ENCODE measurements at regions not wholly inside any gene's neighbourhood (a gene's known extent, or its start where the extent isn't known, plus 50 kb on each side); places are given as distances from the start of the nearest gene placed in this dataset.

- Histone ChIP-seq H3K4me3 (no peak overlapping the region), H3K4me1 (ENCODE audit: control insufficient read depth in 5 of 5, insufficient read depth in 5 of 5, low read length in 5 of 5) (no peaks in the 10 kb centered on the region), H3K9ac (ENCODE audit: insufficient read depth in 1 of 2, low read length in 2 of 2) (no peak overlapping the region), H3K27ac (ENCODE audit: low read depth in 1 of 2, low read length in 1 of 2) (no peak overlapping the region), H3K36me3 (ENCODE audit: control insufficient read depth in 4 of 4, insufficient read depth in 4 of 4, low read length in 4 of 4) (no peaks in the 10 kb centered on the region), H3K9me3 (ENCODE audit: control insufficient read depth in 4 of 4, insufficient read depth in 3 of 4, low read length in 3 of 4) (no peaks in the 10 kb centered on the region), H3K27me3 (ENCODE audit: control insufficient read depth in 3 of 3, insufficient read depth in 3 of 3, low read length in 2 of 3) (no peaks in the 10 kb centered on the region)
- 87 to 88% methylated on average over 4 of the region's 4 CpGs for WGBS, 2 donors
- no peak for DNase-seq
- ATAC-seq (ENCODE audit: insufficient read depth, low FRiP score) = no peak
- TF ChIP-seq CTCF (IDR thresholded peaks at IDR 0.05; ENCODE audit: control extremely low read depth, extremely low read depth) = no peak
Measured at GRCh38 chr4:64614276-64614675, 205.0 kb upstream of the TECRL start.

- ATAC-seq (ENCODE audit: insufficient read depth, low FRiP score) (no peak), DNase-seq (no peak)
- Histone ChIP-seq H3K4me3 (no peak overlapping the region), H3K9me3 (ENCODE audit: control insufficient read depth in 4 of 4, insufficient read depth in 3 of 4, low read length in 3 of 4) (no peaks in the 10 kb centered on the region), H3K36me3 (ENCODE audit: control insufficient read depth in 4 of 4, insufficient read depth in 4 of 4, low read length in 4 of 4) (no peaks in the 10 kb centered on the region), H3K9ac (ENCODE audit: insufficient read depth in 1 of 2, low read length in 2 of 2) (no peak overlapping the region), H3K27me3 (ENCODE audit: control insufficient read depth in 3 of 3, insufficient read depth in 3 of 3, low read length in 2 of 3) (no peaks in the 10 kb centered on the region), H3K4me1 (ENCODE audit: control insufficient read depth in 5 of 5, insufficient read depth in 5 of 5, low read length in 5 of 5) (no peaks in the 10 kb centered on the region), H3K27ac (ENCODE audit: low read depth in 1 of 2, low read length in 1 of 2) (no peak overlapping the region)
- no peak for TF ChIP-seq CTCF (IDR thresholded peaks at IDR 0.05; ENCODE audit: control extremely low read depth, extremely low read depth)
- 73 to 78% methylated on average over 2 of the region's 2 CpGs for WGBS, 2 donors
Measured at GRCh38 chr4:64613046-64613445, 203.8 kb upstream of the TECRL start.

GRCh38 chr4:64598066-64598465, 188.8 kb upstream of the TECRL start:
- no peaks in the 10 kb centered on the region for H3K9me3 ChIP-seq (ENCODE audit: control insufficient read depth in 4 of 4, insufficient read depth in 3 of 4, low read length in 3 of 4)
- H3K4me3 ChIP-seq = no peak overlapping the region
- no peak overlapping the region for H3K9ac ChIP-seq (ENCODE audit: insufficient read depth in 1 of 2, low read length in 2 of 2)
- DNase-seq (no peak), ATAC-seq (ENCODE audit: insufficient read depth, low FRiP score) (no peak)
- no peak overlapping the region for H3K27ac ChIP-seq (ENCODE audit: low read depth in 1 of 2, low read length in 1 of 2)
- TF ChIP-seq CTCF (IDR thresholded peaks at IDR 0.05; ENCODE audit: control extremely low read depth, extremely low read depth) = no peak
- no peaks in the 10 kb centered on the region for H3K36me3 ChIP-seq (ENCODE audit: control insufficient read depth in 4 of 4, insufficient read depth in 4 of 4, low read length in 4 of 4)
- no peaks in the 10 kb centered on the region for H3K4me1 ChIP-seq (ENCODE audit: control insufficient read depth in 5 of 5, insufficient read depth in 5 of 5, low read length in 5 of 5)
- H3K27me3 ChIP-seq (ENCODE audit: control insufficient read depth in 3 of 3, insufficient read depth in 3 of 3, low read length in 2 of 3) = no peaks in the 10 kb centered on the region
- 48 to 76% methylated on average over 1 of the region's 1 CpG for WGBS, 2 donors

GRCh38 chr4:64594723-64595122, 185.5 kb upstream of the TECRL start:
- Histone ChIP-seq H3K36me3 (ENCODE audit: control insufficient read depth in 4 of 4, insufficient read depth in 4 of 4, low read length in 4 of 4) (no peaks in the 10 kb centered on the region), H3K4me1 (ENCODE audit: control insufficient read depth in 5 of 5, insufficient read depth in 5 of 5, low read length in 5 of 5) (no peaks in the 10 kb centered on the region), H3K27ac (ENCODE audit: low read depth in 1 of 2, low read length in 1 of 2) (no peak overlapping the region), H3K4me3 (no peak overlapping the region), H3K27me3 (ENCODE audit: control insufficient read depth in 3 of 3, insufficient read depth in 3 of 3, low read length in 2 of 3) (no peaks in the 10 kb centered on the region), H3K9ac (ENCODE audit: insufficient read depth in 1 of 2, low read length in 2 of 2) (no peak overlapping the region), H3K9me3 (ENCODE audit: control insufficient read depth in 4 of 4, insufficient read depth in 3 of 4, low read length in 3 of 4) (peaks cover 0 to 4% (median 0%) of the 10 kb centered on the region in 4 donors)
- no peak for ATAC-seq (ENCODE audit: insufficient read depth, low FRiP score)
- TF ChIP-seq CTCF (IDR thresholded peaks at IDR 0.05; ENCODE audit: control extremely low read depth, extremely low read depth) = no peak
- DNase-seq = no peak
